HG02943 (cell line): ENCODE measurements at regions not wholly inside any gene's neighbourhood (a gene's known extent, or its start where the extent isn't known, plus 50 kb on each side); places are given as distances from the start of the nearest gene placed in this dataset.

Experiments used
- ATAC-seq: cut with Tn5 transposase; IDR thresholded peaks from one replicate; pipeline ENCODE4 v1.9.1; 2021; ENCODE audit warnings: mild to moderate bottlenecking, low read depth, moderate library complexity; ENCODE audit not compliant: unreplicated experiment

- no peak for ATAC-seq
Measured at GRCh38 chr18:64518191-64518590, 369.3 kb upstream of the LINC00305 start.

DNA sequence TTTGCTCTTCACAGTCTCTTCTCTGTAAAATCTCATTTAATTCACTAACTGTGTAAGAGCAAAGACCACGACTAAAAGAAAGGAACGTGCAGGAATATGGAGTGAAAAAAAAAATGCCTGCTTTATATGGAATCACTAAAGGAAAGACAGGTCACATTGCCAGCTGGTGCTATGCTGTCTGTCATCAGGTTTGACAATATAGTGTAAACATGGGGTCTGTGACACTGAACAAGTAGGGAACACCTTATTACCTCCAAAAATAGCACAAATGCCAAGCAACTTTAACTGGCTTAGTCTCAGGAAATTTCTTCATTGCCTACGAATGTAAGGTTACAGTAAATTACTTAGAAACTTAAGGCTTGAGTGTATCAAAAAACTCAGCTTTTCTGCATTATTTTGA lies 364.5 kb upstream of the LINC00305 start:
- no peak for ATAC-seq

DNA sequence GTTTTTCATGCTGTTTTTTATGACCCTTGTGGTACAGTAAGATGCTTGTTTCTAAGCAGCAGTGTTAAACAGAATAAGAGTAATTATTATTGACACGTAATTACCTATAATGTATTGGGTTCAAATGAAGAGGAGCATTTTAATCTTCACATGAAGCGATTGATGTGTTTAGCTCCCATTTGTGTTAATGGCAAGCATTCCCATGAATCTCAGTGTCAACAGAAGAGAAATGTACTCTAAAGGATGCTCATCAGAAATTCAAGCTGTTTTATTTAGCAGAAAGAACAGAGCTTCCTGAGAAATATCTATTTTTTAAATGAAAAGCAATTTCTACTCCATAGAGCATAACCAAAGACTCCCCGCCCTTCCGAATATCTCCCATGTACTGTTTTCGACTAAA lies 341.3 kb upstream of the LINC00305 start:
- ATAC-seq = no peak

- ATAC-seq = no peak
Measured at GRCh38 chr18:64488698-64489097, 339.8 kb upstream of the LINC00305 start.

DNA sequence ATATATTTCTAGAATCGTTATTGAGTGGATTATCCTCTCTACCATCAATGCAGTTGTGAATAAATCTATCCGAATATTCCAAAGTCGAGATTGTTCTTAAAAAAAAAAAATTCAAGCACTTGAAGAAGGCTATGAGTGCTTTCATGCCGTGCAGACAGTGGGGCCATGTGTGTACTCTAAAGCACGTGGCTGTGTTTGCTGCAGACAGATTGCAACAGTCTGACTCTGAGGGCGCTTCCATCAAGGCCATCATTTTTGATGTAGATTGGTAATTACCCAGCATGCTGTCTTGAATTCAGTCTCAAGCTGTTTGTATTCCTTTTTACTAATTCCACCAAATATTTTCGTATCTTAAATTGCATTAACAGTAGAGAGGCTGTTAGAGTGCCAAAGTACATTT lies 325.9 kb upstream of the LINC00305 start:
- no peak for ATAC-seq

- no peak for ATAC-seq
Measured at GRCh38 chr18:64474255-64474654, 325.4 kb upstream of the LINC00305 start.

GRCh38 chr18:64449434-64449833 lies 300.5 kb upstream of the LINC00305 start:
- no peak for ATAC-seq

- ATAC-seq = no peak
Measured at GRCh38 chr18:64444819-64445218, 295.9 kb upstream of the LINC00305 start.

DNA sequence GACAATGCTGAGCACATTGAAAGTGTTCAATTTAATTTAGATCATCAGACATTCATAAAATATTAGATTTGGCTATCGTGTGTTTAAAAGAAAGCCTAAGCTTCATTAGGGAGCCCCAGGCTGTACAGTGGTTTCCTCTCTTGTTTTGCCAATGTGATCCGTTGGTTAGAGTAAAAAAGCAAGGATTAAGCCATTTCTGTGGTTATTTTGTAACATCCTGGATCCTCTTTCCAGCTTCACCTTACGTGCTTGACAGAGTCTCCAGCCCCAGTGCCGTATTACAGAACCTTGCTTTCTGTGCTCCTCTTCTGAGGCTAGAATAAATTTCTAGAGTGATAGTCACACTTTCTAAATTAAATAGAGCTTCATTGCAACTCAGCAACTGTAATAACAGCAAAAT lies 289.3 kb upstream of the LINC00305 start:
- ATAC-seq = no peak

- no peak for ATAC-seq
Measured at GRCh38 chr18:64436111-64436510, 287.2 kb upstream of the LINC00305 start.

- no peak for ATAC-seq
Measured at GRCh38 chr18:64419156-64419555, 270.3 kb upstream of the LINC00305 start.

GRCh38 chr18:64416990-64417389 lies 268.1 kb upstream of the LINC00305 start:
- no peak for ATAC-seq

- ATAC-seq = no peak
Measured at GRCh38 chr18:64415218-64415617, 266.3 kb upstream of the LINC00305 start.

DNA sequence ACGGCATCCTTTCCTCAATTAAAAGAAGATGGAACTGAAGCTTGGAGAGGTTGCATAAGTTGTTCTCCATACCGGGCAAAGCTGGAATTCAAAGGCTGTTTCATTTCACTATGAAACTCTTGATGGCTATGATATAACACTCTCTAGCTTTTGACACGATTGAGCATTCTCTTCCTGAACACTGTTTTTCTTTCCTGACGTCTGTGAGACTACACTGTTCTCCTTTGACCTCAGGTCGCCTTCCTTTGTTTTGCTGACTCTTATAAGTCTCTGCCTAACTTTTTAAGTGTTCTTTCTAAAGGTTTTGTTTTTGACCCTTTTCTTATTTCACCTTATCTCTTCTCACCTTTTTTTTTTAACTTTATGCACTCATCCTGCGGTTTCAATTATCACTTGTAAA lies 261.8 kb upstream of the LINC00305 start:
- ATAC-seq = no peak

GRCh38 chr18:64409511-64409910 lies 260.6 kb upstream of the LINC00305 start:
- ATAC-seq = no peak

GRCh38 chr18:64407606-64408005 lies 258.7 kb upstream of the LINC00305 start:
- ATAC-seq = no peak

DNA sequence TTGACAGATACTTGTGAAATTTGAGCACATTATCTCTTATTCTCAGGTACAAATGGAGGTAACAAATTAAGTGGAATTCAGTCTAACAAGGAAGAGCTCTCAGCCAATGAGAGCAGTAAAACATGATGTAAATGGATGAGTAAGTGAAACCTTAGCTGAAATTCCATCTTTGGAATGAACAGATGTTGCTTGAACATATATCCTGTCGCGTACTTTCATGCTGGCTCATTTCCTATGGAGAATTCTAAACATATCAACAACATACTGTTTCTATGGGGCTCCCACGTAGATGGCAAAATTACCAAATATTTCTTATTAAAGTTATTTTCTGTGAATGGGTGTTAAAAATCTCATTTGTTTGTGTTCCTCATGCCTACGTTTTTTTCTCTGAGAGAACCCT lies 256.3 kb upstream of the LINC00305 start:
- no peak for ATAC-seq

GRCh38 chr18:64403784-64404503 lies 255.1 kb upstream of the LINC00305 start:
- no peak for ATAC-seq

DNA sequence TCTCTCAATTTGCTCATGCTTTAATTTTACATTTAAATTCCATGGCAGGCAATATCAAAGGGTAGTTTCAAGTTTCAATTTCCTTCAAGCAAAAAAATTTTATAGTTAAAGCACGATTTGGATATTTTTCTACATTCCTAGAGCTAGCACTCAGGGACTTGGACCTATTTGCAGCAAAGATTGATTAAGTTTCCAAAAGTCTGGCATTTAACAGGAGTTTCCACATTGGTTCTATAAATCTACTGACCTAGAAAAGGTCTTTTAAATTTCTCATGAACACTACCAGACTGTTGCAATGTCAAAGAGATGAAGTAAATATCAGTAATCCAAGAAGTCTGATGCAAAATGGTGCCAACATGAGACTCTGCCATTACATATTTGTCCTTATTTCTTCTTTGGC lies 253.7 kb upstream of the LINC00305 start:
- ATAC-seq = no peak

- no peak for ATAC-seq
Measured at GRCh38 chr18:64401268-64402060, 252.6 kb upstream of the LINC00305 start.

GRCh38 chr18:64399566-64399965 lies 250.7 kb upstream of the LINC00305 start:
- ATAC-seq = no peak

GRCh38 chr18:64398320-64398719 lies 249.4 kb upstream of the LINC00305 start:
- no peak for ATAC-seq
